T-helper 2 cell treated with Interferon-gamma antibody and Interleukin-4, amounts not matched to agents 100 ng/mL and 5 ng/mL, for 36 hours (primary cell): ENCODE measurements at regions not wholly inside any gene's neighbourhood (a gene's known extent, or its start where the extent isn't known, plus 50 kb on each side); places are given as distances from the start of the nearest gene placed in this dataset.
"Not testable (repeated sequence)": the region's sequence is repeated elsewhere in the genome, so short reads cannot be mapped to it uniquely, and the experiment has no call there.

Experiments used
- intact Hi-C: fragments of 100-400 bp; cut with micrococcal nuclease; formaldehyde crosslinking; loops from one replicate; pipeline ENCODE4 v1.15.1; 2023

- intact Hi-C loops, result no loop called here
Observed at GRCh38 chrX:15127010-15127409, 142.9 kb downstream of the ASB9 start.

GRCh38 chrX:15116900-15117299 lies 153.0 kb downstream of the ASB9 start:
- intact Hi-C loops, result no loop called here

- intact Hi-C loops, result no loop called here
Observed at GRCh38 chrX:15114743-15115566, 154.9 kb downstream of the ASB9 start.

GRCh38 chrX:15107367-15107988 lies 162.4 kb downstream of the ASB9 start:
- intact Hi-C loops, result loop anchor here (1.0 to 2.0 kb wide), 2 partner anchors 35 to 136 kb away; no protein-coding TSS in a partner anchor

GRCh38 chrX:15098505-15098904 lies 171.4 kb downstream of the ASB9 start:
- intact Hi-C loops, result no loop called here

GRCh38 chrX:15087747-15088146 lies 182.1 kb downstream of the ASB9 start:
- intact Hi-C loops, result no loop called here

- intact Hi-C loops, result no loop called here
Observed at GRCh38 chrX:15073313-15073712, 196.6 kb downstream of the ASB9 start.

GRCh38 chrX:15072880-15073279 lies 197.0 kb downstream of the ASB9 start:
- intact Hi-C loops, result no loop called here

- intact Hi-C loops, result no loop called here
Observed at GRCh38 chrX:15072259-15072658, 197.6 kb downstream of the ASB9 start.

- intact Hi-C loops, result no loop called here
Observed at GRCh38 chrX:15059474-15059873, 186.3 kb downstream of the MOSPD2 start.

GRCh38 chrX:15056044-15056443 lies 182.8 kb downstream of the MOSPD2 start:
- intact Hi-C loops, result no loop called here

- intact Hi-C loops, result no loop called here
Observed at GRCh38 chrX:15055146-15055930, 182.1 kb downstream of the MOSPD2 start.

GRCh38 chrX:15050395-15050794 lies 177.2 kb downstream of the MOSPD2 start:
- intact Hi-C loops, result no loop called here

GRCh38 chrX:15043538-15043937 lies 170.3 kb downstream of the MOSPD2 start:
- intact Hi-C loops, result no loop called here

- intact Hi-C loops, result no loop called here
Observed at GRCh38 chrX:15033917-15034316, 160.7 kb downstream of the MOSPD2 start.

GRCh38 chrX:15017491-15017890 lies 144.3 kb downstream of the MOSPD2 start:
- intact Hi-C loops, result no loop called here

- intact Hi-C loops, result no loop called here
Observed at GRCh38 chrX:15016051-15016450, 142.8 kb downstream of the MOSPD2 start.

GRCh38 chrX:15014281-15014680 lies 141.1 kb downstream of the MOSPD2 start:
- intact Hi-C loops, result no loop called here

GRCh38 chrX:15013461-15013860 lies 140.2 kb downstream of the MOSPD2 start:
- intact Hi-C loops, result no loop called here

GRCh38 chrX:14997271-14997670 lies 124.0 kb downstream of the MOSPD2 start:
- intact Hi-C loops, result no loop called here

GRCh38 chrX:14984425-14984824 lies 111.2 kb downstream of the MOSPD2 start:
- intact Hi-C loops, result not testable (repeated sequence)
